Body of pancreas (tissue), 4 donors: ENCODE measurements at regions not wholly inside any gene's neighbourhood (a gene's known extent, or its start where the extent isn't known, plus 50 kb on each side); places are given as distances from the start of the nearest gene placed in this dataset.
"Not testable (repeated sequence)": the region's sequence is repeated elsewhere in the genome, so short reads cannot be mapped to it uniquely, and the experiment has no call there.

Experiments used
- ATAC-seq: fragments of 150-250 bp; one replicate; pipeline ENCODE4 v1.9.1; 2016
- DNase-seq, 4 donors: peaks; one replicate each; pipeline ENCODE4 v3.0.0-alpha.2; 2019
- H3K27ac ChIP-seq, 4 donors: fragments of 200-600 bp; sonication (generic); 1 replicate in 3 of 4; 2 replicates in 1 of 4; pipeline versions ENCODE4 v1.5.1 to v1.6.1; 2016 to 2019; ENCODE audit warnings: mild to moderate bottlenecking in 1 of 4, mixed read lengths in 1 of 4, moderate library complexity in 1 of 4
- H3K27me3 ChIP-seq, 2 donors: fragments of 200-600 bp; sonication (generic); one replicate each; pipeline ENCODE4 v1.6.0; 2016; ENCODE audit warnings: mild to moderate bottlenecking in 1 of 2
- H3K36me3 ChIP-seq, 2 donors: fragments of 200-600 bp; sonication (generic); replicated peaks in 1 of 2; 2 replicates each; pipeline ENCODE4 v1.5.1; 2016; ENCODE audit warnings: low read depth in 2 of 2; ENCODE audit not compliant: insufficient read depth in 1 of 2
- H3K4me1 ChIP-seq: fragments of 200-600 bp; sonication (generic); one replicate; pipeline ENCODE4 v1.6.0; 2016
- H3K4me3 ChIP-seq, 2 donors: fragments of 200-600 bp; sonication (generic); 1 replicate in 1 of 2; 2 replicates in 1 of 2; pipeline ENCODE4 v1.5.1; 2016 to 2019
- H3K9me3 ChIP-seq, 3 donors: fragments of 200-600 bp; sonication (generic); 1 replicate in 2 of 3; 2 replicates in 1 of 3; pipeline ENCODE4 v1.5.1; 2016
- CTCF ChIP-seq, 7 experiments: fragments of 450-650 bp in 4 of 7; fragments of 200-600 bp in 3 of 7; sonication (generic) in 3 of 7; IDR thresholded peaks; one replicate each; pipeline ENCODE4 v1.5.1; 2016 to 2019; ENCODE audit warnings: antibody characterized with exemption in 7 of 7
- POLR2A ChIP-seq, 3 donors: fragments of 450-650 bp; IDR thresholded peaks; one replicate each; pipeline ENCODE4 v1.6.1; 2016; ENCODE audit warnings: antibody characterized with exemption in 3 of 3, mild to moderate bottlenecking in 2 of 3
- WGBS, 2 donors: methylation state at CpG; one replicate each; pipeline ENCODE4 v1.1.5; 2017; 5-methylcytosine and 5-hydroxymethylcytosine counted together
- intact Hi-C: fragments of 100-400 bp; cut with DNase I; formaldehyde crosslinking; loops from one replicate; pipeline ENCODE4 v1.15.1; 2023

- H3K4me1 ChIP-seq: no peaks in the 10 kb centered on the region
Observed at GRCh38 chr6:134665029-134665723, 284.7 kb downstream of the ALDH8A1 start.

DNA sequence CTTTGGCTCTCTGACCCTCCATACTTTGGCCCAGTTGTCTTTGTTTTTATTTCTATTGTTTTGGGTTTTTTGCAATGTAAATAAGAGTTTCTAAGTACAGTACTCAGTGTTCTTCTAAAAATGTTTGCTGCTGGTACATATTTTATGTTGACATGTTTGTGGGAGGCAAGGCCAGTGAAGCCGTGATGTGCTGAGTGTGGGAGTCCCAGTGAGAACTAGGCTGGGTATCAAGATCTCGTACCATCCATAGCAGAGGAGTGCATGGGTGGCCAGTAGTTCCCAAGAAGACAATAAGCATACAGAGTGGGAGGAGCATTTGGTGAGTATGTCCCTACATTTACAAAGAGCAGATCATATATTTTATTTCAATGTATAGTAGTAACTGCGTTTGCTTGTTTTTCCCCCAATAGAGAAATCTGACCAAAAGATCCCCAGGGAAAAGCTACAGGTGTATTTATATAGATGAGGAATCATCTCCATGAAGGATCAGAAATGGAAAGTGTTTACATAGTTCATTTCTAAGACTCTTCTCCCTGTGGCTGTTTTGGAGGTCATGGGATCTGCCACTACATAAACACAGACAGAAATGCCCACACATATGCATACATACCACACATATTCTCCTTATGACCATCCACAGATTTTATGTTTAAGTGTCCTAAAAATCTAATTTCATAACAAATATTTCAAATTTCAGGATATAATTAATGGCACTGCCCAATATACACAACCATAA, 285.9 kb downstream of the ALDH8A1 start:
- no peak overlapping the region for H3K27ac ChIP-seq
- ATAC-seq (no peak), DNase-seq (no peak)
- intact Hi-C loops: no loop called here
- no peaks in the 10 kb centered on the region for H3K36me3 ChIP-seq
- H3K4me1 ChIP-seq: no peaks in the 10 kb centered on the region
- no peaks in the 10 kb centered on the region for H3K27me3 ChIP-seq
- TF ChIP-seq POLR2A (IDR thresholded peaks at IDR 0.05) (no peak), CTCF (IDR thresholded peaks at IDR 0.05) (no peak)
- WGBS, 2 donors: 94 to 97% methylated on average over 3 of the region's 3 CpGs
- no peaks in the 10 kb centered on the region for H3K9me3 ChIP-seq
- H3K4me3 ChIP-seq: no peak overlapping the region

More at GRCh38 chr6:134665029-134665723, 284.7 kb downstream of the ALDH8A1 start:
- intact Hi-C loops: no loop called here
- no peak for DNase-seq
- WGBS, 2 donors: 89% methylated on average over 10 of the region's 10 CpGs
- no peaks in the 10 kb centered on the region for H3K36me3 ChIP-seq
- TF ChIP-seq CTCF (IDR thresholded peaks at IDR 0.05) (no peak), POLR2A (IDR thresholded peaks at IDR 0.05) (no peak)
- H3K27ac ChIP-seq: no peak overlapping the region
- no peaks in the 10 kb centered on the region for H3K27me3 ChIP-seq
- no peaks in the 10 kb centered on the region for H3K9me3 ChIP-seq
- no peak for ATAC-seq
- no peak overlapping the region for H3K4me3 ChIP-seq

- WGBS, 2 donors: 67 to 79% methylated on average over 4 of the region's 4 CpGs
- H3K27ac ChIP-seq: no peak overlapping the region
- no peak overlapping the region for H3K4me3 ChIP-seq
- H3K36me3 ChIP-seq: no peaks in the 10 kb centered on the region
- DNase-seq (no peak), ATAC-seq (no peak)
- no peak for TF ChIP-seq CTCF (IDR thresholded peaks at IDR 0.05)
- TF ChIP-seq POLR2A (IDR thresholded peaks at IDR 0.05): no peak
- no peaks in the 10 kb centered on the region for H3K4me1 ChIP-seq
- intact Hi-C loops: no loop called here
- no peaks in the 10 kb centered on the region for H3K27me3 ChIP-seq
- H3K9me3 ChIP-seq: no peaks in the 10 kb centered on the region
Observed at GRCh38 chr6:134663356-134663755, 286.5 kb downstream of the ALDH8A1 start.

DNA sequence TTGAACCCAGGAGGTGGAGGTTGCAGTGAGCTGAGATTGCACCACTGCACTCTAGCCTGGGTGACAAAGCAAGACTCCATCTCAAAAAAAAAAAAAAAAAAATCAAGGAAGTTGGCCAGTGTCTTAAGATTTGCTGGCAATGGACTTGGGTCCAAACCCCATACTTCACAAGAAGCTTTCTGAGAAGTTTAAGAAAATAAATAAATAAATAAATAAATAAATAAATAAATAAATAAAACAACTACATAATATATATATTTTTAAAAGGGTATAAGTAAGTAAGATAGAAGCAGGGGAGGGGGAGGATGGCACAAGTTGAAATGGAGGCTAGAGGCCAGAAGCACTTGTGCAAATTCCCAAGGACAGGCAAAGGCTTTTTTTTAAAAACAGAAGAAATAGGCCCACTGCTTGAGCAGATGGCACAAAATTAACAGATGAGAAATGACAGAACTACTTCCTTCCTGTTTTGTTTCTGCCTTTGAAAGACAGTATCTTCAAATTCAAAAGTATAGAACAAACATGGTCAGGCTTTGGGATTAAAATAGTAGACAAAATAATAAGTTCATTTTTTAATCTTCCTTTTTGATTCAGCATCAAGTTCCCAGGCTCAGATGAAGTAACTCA, 287.7 kb downstream of the ALDH8A1 start:
- ATAC-seq (no peak), DNase-seq (no peak)
- no peaks in the 10 kb centered on the region for H3K4me1 ChIP-seq
- no peaks in the 10 kb centered on the region for H3K36me3 ChIP-seq
- intact Hi-C loops: no loop called here
- H3K27me3 ChIP-seq: no peaks in the 10 kb centered on the region
- TF ChIP-seq CTCF (IDR thresholded peaks at IDR 0.05) (no peak), POLR2A (IDR thresholded peaks at IDR 0.05) (no peak)
- no peak overlapping the region for H3K27ac ChIP-seq
- H3K4me3 ChIP-seq: no peak overlapping the region
- H3K9me3 ChIP-seq: no peaks in the 10 kb centered on the region

GRCh38 chr6:134659885-134660284, 290.0 kb downstream of the ALDH8A1 start:
- ATAC-seq, H3K4me1 ChIP-seq, H3K27ac ChIP-seq, H3K36me3 ChIP-seq, H3K9me3 ChIP-seq, H3K27me3 ChIP-seq, DNase-seq, H3K4me3 ChIP-seq, intact Hi-C loops: not testable (repeated sequence)
- 86 to 95% methylated on average over 1 of the region's 1 CpG for WGBS, 2 donors
